ENCODE measurements at regions not wholly inside any gene's neighbourhood (a gene's known extent, or its start where the extent isn't known, plus 50 kb on each side); places are given as distances from the start of the nearest gene placed in this dataset.

DNA sequence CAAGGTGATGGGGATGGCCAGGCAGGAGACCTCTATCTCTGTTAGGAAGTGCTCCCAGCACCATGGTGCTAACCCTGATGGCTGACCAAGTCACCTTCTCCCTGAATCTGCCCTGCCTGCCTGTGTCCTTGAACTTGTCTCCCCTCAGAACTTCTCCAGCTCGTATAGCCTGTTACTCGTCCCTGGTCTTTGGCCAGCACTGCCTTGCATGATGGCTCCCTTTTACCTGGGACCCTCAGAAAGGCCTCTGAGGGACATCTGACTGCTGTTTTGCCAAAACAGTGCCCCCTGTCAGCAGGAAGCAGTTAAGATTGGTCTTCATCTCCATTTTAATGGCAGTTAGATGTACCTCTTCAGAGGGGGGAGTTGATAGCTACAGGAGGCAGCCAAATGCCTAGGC is 148.3 kb downstream of the RHOU start:
- H3K9me2 ChIP-seq (ENCODE audit: insufficient read depth) = peaks cover 9% of the 10 kb centered on the region; the same call in 1 of the 2 replicates
- H3K4me3 ChIP-seq = no peak overlapping the region
- no peaks in the 10 kb centered on the region for H3K36me3 ChIP-seq (ENCODE audit: insufficient read depth)
- H3K36me3 Mint-ChIP-seq (ENCODE audit: low read depth) = peaks cover 21% of the 10 kb centered on the region; the same call in 2 of the 3 replicates
- no peaks in the 10 kb centered on the region for H4K20me1 ChIP-seq (replicated peaks; ENCODE audit: insufficient read depth)
- H3K27me3 ChIP-seq (ENCODE audit: insufficient read depth) = no peaks in the 10 kb centered on the region
- peaks cover 19% of the 10 kb centered on the region for H3K4me1 Mint-ChIP-seq
- H3K27me3 Mint-ChIP-seq (ENCODE audit: insufficient read depth, low read depth, poor library complexity) = peaks cover 4% of the 10 kb centered on the region
- H3K4me1 ChIP-seq (ENCODE audit: insufficient read depth) = no peaks in the 10 kb centered on the region
- H2AFZ ChIP-seq = no peak overlapping the region
- ATAC-seq (no peak), DNase-seq (ENCODE audit: low spot score) (no peak)
- peaks cover 24% of the 10 kb centered on the region for H3K9me3 Mint-ChIP-seq
- no peak overlapping the region for H3K4me2 ChIP-seq
- no peak overlapping the region for H3K27ac ChIP-seq (ENCODE audit: low read depth)
- no peak overlapping the region for H3K4me3 Mint-ChIP-seq
- TF ChIP-seq NANOG (IDR thresholded peaks at IDR 0.05; ENCODE audit: borderline replicate concordance) = no peak
- TF ChIP-seq, protein P1, sequence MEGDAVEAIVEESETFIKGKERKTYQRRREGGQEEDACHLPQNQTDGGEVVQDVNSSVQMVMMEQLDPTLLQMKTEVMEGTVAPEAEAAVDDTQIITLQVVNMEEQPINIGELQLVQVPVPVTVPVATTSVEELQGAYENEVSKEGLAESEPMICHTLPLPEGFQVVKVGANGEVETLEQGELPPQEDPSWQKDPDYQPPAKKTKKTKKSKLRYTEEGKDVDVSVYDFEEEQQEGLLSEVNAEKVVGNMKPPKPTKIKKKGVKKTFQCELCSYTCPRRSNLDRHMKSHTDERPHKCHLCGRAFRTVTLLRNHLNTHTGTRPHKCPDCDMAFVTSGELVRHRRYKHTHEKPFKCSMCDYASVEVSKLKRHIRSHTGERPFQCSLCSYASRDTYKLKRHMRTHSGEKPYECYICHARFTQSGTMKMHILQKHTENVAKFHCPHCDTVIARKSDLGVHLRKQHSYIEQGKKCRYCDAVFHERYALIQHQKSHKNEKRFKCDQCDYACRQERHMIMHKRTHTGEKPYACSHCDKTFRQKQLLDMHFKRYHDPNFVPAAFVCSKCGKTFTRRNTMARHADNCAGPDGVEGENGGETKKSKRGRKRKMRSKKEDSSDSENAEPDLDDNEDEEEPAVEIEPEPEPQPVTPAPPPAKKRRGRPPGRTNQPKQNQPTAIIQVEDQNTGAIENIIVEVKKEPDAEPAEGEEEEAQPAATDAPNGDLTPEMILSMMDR (conservative IDR thresholded peaks at IDR 0.05; ENCODE audit: low read depth in 2 of 2) = no peak
- no peak for TF ChIP-seq ZNF114 (CRISPR knock-in tag; IDR thresholded peaks at IDR 0.05)
- no peak for TF ChIP-seq EZH2 (IDR thresholded peaks at IDR 0.05; ENCODE audit: low read depth, unreplicated experiment)
- TF ChIP-seq, protein P2, sequence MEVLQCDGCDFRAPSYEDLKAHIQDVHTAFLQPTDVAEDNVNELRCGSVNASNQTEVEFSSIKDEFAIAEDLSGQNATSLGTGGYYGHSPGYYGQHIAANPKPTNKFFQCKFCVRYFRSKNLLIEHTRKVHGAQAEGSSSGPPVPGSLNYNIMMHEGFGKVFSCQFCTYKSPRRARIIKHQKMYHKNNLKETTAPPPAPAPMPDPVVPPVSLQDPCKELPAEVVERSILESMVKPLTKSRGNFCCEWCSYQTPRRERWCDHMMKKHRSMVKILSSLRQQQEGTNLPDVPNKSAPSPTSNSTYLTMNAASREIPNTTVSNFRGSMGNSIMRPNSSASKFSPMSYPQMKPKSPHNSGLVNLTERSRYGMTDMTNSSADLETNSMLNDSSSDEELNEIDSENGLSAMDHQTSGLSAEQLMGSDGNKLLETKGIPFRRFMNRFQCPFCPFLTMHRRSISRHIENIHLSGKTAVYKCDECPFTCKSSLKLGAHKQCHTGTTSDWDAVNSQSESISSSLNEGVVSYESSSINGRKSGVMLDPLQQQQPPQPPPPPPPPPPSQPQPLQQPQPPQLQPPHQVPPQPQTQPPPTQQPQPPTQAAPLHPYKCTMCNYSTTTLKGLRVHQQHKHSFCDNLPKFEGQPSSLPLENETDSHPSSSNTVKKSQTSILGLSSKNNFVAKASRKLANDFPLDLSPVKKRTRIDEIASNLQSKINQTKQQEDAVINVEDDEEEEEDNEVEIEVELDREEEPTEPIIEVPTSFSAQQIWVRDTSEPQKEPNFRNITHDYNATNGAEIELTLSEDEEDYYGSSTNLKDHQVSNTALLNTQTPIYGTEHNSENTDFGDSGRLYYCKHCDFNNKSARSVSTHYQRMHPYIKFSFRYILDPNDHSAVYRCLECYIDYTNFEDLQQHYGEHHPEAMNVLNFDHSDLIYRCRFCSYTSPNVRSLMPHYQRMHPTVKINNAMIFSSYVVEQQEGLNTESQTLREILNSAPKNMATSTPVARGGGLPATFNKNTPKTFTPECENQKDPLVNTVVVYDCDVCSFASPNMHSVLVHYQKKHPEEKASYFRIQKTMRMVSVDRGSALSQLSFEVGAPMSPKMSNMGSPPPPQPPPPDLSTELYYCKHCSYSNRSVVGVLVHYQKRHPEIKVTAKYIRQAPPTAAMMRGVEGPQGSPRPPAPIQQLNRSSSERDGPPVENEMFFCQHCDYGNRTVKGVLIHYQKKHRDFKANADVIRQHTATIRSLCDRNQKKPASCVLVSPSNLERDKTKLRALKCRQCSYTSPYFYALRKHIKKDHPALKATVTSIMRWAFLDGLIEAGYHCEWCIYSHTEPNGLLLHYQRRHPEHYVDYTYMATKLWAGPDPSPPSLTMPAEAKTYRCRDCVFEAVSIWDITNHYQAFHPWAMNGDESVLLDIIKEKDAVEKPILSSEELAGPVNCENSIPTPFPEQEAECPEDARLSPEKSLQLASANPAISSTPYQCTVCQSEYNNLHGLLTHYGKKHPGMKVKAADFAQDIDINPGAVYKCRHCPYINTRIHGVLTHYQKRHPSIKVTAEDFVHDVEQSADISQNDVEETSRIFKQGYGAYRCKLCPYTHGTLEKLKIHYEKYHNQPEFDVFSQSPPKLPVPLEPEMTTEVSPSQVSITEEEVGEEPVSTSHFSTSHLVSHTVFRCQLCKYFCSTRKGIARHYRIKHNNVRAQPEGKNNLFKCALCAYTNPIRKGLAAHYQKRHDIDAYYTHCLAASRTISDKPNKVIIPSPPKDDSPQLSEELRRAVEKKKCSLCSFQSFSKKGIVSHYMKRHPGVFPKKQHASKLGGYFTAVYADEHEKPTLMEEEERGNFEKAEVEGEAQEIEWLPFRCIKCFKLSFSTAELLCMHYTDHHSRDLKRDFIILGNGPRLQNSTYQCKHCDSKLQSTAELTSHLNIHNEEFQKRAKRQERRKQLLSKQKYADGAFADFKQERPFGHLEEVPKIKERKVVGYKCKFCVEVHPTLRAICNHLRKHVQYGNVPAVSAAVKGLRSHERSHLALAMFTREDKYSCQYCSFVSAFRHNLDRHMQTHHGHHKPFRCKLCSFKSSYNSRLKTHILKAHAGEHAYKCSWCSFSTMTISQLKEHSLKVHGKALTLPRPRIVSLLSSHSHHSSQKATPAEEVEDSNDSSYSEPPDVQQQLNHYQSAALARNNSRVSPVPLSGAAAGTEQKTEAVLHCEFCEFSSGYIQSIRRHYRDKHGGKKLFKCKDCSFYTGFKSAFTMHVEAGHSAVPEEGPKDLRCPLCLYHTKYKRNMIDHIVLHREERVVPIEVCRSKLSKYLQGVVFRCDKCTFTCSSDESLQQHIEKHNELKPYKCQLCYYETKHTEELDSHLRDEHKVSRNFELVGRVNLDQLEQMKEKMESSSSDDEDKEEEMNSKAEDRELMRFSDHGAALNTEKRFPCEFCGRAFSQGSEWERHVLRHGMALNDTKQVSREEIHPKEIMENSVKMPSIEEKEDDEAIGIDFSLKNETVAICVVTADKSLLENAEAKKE (CRISPR knock-in tag; IDR thresholded peaks at IDR 0.05) = no peak
- TF ChIP-seq ZNF331 (CRISPR knock-in tag; IDR thresholded peaks at IDR 0.05; ENCODE audit: low read depth) = no peak
- no peak overlapping the region for H3K27ac Mint-ChIP-seq
- H3F3A ChIP-seq (replicated peaks; ENCODE audit: low read depth) = no peaks in the 10 kb centered on the region
- H3K79me2 ChIP-seq (replicated peaks; ENCODE audit: insufficient read depth) = no peaks in the 10 kb centered on the region

Measured in GM23338 (cell line).